ENCODE measurements at regions not wholly inside any gene's neighbourhood (a gene's known extent, or its start where the extent isn't known, plus 50 kb on each side); places are given as distances from the start of the nearest gene placed in this dataset.
"Not testable (repeated sequence)": the region's sequence is repeated elsewhere in the genome, so short reads cannot be mapped to it uniquely, and the experiment has no call there.

DNA sequence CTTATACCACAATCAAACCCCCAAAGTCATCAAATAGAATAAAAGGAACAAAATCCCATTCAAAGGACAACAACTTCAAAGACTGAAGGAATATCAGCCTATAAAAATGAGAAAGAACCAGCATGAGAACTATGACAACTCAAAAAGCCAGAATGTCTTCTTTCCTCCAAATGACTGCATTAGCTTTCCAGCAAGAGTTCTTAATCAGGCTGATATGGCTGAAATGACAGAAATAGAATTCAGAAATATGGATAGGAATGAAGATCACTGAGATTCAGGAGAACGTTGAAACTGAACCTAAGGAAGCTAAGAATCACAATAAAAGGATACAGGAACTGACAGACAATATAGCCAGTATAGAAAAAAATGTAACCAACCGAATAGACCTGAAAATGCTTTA lies 109.5 kb downstream of the SINHCAF start:
- DNase-seq (ENCODE audit: low spot score): no peak

- DNase-seq (ENCODE audit: low spot score): no peak
Measured at GRCh38 chr12:31217356-31218130, 108.4 kb downstream of the SINHCAF start.

GRCh38 chr12:31218203-31219025 lies 107.5 kb downstream of the SINHCAF start:
- no peak for DNase-seq (ENCODE audit: low spot score)

DNA sequence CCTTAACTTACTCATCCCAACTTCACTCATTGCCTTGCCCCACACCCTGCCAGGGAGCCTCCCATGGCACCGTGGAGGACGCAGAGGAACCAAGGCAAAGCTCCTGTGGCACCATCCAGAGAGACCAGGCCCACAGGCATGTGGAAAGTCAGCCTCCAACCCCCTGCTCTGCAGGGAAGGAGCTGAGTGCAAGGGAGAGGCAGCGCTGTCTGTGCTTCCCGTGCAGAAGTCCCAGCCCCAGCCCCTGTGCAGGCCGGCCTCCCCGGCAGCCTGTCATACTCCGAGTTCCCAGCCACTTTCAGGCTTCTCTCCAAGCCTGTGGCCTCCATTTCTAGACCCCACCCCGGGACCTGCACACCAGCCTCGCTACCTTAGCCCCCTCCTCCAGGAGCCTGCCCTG lies 106.4 kb downstream of the SINHCAF start:
- DNase-seq (ENCODE audit: low spot score): no peak

DNA sequence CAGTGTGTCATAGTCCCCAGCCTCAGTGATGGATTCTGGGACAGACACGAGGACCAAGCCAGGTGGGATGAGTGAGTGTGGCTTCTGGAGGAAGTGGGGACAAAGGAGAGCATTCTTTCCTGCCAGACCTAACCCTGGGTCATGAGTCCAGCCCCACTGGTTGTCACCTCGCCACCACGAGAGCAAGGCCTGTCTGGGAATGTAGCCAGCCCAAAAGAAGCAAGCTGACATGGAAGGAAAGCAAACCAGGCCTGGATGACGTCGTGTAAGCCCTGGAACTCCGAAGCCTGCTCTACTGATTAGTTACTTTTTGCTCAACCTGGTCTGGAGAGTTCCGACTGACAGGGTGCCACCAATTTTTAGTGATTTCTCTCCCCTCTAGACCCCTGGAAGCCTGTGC lies 105.9 kb downstream of the SINHCAF start:
- DNase-seq (ENCODE audit: low spot score): no peak

DNA sequence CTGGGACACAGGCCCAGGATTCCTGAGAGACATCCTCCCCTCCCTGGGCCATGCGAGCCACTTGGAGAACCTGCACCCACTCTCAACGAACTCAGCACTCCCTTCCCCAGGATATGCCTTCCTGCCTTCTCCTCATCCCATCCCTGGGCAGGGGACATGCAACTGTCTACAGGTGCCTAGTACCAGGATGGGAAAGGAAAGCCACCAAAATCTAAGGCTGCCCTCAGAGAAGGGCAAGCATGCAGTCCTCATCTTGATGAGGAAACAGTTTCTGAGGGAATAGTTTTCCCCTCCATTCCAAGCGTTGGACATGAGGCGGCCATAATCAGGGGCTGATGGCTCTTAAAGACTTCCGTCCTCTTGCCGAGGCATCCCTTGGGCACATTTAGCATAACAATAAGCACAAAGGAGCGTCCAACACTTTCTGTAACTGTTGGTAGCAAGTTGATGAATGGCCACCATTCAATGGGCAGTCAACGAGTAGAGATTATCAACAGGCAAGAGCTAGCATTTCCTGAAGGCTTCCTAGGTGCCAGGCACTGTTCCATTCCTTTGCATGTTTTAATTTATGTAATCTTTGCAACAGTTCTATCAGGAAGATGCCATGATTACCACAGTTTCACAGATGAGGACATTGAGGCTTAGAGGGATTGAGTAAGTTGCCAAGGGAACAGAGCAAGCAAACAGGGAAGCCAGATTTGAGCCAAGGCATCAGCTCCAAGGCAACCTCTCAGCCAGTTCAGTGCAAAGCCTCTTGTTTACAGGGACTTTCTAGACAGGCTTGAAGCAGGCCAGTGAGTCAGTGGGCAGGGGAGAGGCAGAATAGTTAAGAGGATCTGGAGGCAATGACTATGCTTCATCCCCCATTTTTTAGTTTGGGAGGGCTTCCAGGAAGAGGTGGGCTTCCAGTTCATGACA lies 105.1 kb downstream of the SINHCAF start:
- no peak for DNase-seq (ENCODE audit: low spot score)

- DNase-seq (ENCODE audit: low spot score): no peak
Measured at GRCh38 chr12:31221551-31221945, 104.4 kb downstream of the SINHCAF start.

GRCh38 chr12:31222620-31223222 lies 103.2 kb downstream of the SINHCAF start:
- no peak for DNase-seq (ENCODE audit: low spot score)

GRCh38 chr12:31223640-31224039 lies 102.3 kb downstream of the SINHCAF start:
- DNase-seq (ENCODE audit: low spot score): not testable (repeated sequence)

GRCh38 chr12:31224768-31225448 lies 101.0 kb downstream of the SINHCAF start:
- no peak for DNase-seq (ENCODE audit: low spot score)

- DNase-seq (ENCODE audit: low spot score): no peak
Measured at GRCh38 chr12:31225656-31226535, 100.1 kb downstream of the SINHCAF start.

DNA sequence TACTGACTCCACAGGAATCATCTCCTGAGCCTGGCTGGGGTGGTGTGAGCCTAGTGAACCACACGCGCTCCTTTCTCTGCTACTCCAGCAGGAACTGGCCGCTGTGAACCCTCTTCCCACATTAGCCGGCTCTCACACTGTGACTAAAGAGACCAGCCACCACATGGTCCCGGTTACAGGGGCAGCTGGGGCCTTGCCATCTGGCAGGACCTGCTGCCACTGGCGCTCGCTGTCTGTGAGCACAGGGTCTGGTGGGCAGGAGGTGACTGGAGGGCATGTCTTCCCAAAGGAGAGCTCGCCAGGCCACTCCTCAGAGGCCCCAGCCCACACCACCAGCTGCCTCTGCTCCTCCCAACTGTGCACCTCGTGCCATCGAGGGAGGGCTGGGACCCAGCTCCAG lies 99.3 kb downstream of the SINHCAF start:
- no peak for DNase-seq (ENCODE audit: low spot score)

- no peak for DNase-seq (ENCODE audit: low spot score)
Measured at GRCh38 chr12:31227401-31227981, 98.5 kb downstream of the SINHCAF start.

DNA sequence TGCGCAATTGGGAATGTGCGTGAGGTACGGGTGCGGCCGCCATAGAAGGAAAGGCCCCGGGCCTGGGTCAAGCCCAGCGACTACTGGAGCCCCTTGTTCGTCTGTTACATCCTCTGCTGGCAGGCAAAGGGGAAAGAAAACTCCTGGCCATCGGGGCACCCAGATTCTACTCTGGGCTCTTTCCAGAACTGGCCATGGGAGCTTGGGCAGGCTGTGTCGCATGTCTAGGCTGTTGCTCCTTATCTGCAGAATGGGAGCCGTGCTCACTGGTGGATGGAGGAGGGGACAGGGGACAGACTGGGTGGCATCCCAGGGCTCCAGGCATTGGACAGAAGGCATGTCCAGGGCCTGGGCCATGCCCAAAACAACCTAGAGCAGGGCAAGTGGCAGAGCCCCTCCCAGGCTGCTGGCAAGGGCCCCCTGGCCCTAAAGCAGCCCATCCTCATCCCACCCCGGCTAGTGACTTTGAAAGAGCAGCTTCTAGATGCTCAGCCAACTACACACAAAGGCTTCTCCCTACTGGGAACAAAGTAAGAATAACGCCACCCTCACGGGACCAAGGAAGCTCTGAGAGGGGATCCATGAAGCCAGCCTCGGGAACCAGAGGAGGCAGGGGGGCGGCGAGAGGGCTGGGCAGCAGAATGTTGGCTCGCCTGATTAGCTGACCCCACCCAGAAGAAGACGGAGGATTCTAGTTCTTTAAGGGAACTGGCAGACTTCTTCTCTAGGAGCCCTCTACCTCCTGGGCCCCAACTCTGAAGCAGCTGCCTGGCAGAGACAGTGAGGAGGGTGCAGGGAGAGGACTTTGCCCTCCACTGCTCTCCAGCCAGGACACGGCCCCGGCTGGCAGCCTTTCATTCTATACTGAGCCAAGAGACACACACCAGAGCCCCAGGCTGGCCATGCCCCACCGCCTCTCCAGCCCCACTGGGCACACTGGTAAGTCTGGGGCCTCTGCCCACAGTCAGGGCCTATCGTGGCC lies 96.8 kb downstream of the SINHCAF start:
- DNase-seq (ENCODE audit: low spot score): no peak

DNA sequence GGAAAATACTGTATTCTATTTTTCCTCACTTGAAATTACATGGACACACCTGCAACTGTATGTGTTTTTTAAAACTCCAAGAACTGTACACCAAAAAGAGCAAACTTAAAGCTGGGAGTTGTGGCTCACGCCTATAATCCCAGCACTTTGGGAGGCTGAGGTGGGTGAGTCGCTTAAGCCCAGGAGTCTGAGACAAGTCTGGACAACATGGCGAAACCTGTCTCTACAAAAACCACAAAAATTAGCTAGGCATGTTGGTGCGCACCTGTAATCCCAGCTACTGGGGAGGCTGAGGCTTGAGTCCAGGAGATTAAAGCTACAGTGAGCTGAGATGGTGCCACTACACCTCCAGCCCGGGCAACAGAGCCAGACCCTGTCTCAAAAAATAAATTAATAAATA lies 95.9 kb downstream of the SINHCAF start:
- DNase-seq (ENCODE audit: low spot score): no peak
